HG03066 (cell line): ENCODE measurements at regions not wholly inside any gene's neighbourhood (a gene's known extent, or its start where the extent isn't known, plus 50 kb on each side); places are given as distances from the start of the nearest gene placed in this dataset.

Experiments
- ATAC-seq: cut with Tn5 transposase; IDR thresholded peaks from one replicate; pipeline ENCODE4 v1.9.1; 2021; ENCODE audit warnings: low read depth; ENCODE audit not compliant: unreplicated experiment

DNA sequence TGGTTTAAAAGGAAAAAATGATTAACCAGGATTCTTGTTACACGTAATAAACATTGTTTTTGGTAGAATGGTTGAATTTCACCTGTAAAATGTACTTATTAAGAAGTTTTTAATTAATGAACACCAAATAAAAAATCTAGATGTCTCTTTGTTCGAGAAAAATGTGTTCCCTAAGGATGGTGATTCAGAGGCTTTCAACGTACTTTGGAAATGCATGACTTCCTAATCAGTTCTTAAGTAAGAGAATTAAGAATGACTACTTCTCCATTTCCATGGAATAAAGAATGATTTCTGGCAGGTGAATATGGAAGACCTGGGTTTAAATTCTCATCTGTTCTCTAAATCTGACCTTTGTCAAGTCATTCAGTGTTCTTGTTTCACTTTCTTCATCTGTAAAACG, 428.6 kb downstream of the KCNH5 start:
- ATAC-seq, result no peak

GRCh38 chr14:62626416-62626815, 418.8 kb downstream of the KCNH5 start:
- no peak for ATAC-seq

DNA sequence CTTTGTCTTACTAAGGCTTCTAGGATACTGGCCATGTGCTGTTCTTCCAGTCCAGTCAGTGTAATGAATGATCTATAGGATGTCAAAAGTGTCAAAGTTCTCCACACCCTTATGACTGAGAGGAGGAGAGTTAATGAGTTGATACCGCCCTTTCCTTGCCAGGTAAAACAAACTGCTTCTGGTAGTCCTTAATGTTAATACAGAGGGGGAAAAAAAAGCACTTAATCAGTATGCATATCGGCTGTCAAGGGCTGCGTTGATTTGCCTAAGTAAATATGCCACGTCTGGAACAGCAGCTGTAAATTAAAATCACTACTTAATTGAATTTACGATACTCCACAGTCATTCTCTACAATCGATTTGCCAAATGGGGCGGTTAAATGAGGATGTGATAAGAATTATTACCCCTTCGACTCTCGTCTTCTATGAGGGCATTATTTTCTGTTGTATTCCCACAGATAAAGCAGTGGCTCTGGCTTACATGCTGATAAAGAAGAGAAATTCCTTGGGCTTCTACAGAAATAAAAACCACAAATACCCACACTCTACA, 416.0 kb downstream of the KCNH5 start:
- ATAC-seq, result no peak

DNA sequence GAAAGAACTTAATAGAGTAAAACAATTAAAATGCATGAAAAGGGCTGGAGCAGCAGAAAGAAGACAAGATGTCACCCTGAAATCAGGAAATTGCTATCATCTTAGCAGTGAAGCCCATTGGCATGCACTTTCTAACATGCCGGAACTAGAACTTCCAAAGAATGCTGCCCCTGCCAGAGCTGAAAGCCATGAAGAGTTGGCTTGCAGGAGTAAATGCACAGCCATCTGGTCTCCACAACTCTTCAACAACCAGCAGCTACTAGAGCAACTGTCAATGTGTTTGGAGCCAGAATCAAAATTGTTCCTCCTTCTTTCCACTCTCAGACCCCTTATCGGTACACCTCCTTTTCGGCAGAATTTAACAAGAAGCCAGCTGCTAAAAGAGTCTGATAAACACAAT, 414.1 kb downstream of the KCNH5 start:
- ATAC-seq, result no peak

GRCh38 chr14:62632771-62633170, 412.5 kb downstream of the KCNH5 start:
- no peak for ATAC-seq

DNA sequence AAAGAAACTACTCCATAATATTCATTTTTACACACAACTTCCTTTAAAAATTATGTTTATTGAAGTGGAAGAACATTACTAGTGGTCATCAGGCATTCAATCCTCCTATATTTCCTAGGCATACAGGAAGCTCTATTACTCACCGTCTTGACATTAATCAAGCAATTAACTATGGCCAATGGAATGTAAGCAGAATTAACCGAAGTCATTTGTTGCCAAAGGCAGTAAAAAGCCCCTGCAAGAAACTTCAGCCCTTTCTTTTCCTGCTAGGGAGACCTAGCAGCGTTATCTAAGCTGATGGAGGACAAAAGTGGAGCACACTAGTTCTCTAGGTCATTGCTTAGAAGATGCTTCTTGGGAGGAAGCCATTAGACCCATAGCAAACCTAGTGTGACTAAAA, 399.6 kb downstream of the KCNH5 start:
- ATAC-seq, result no peak
